Testis (tissue), 2 donors: ENCODE measurements at regions not wholly inside any gene's neighbourhood (a gene's known extent, or its start where the extent isn't known, plus 50 kb on each side); places are given as distances from the start of the nearest gene placed in this dataset.

ENCODE experiments used
- DNase-seq: peaks from one replicate; pipeline ENCODE4 v3.0.0-alpha.2; 2019
- H3K27ac ChIP-seq, 2 donors: fragments of 200-600 bp; sonication (generic); one replicate each; pipeline ENCODE4 v1.5.1; 2019
- H3K27me3 ChIP-seq: fragments of 200-600 bp; sonication (generic); one replicate; pipeline ENCODE4 v1.5.1; 2019
- H3K36me3 ChIP-seq: fragments of 200-600 bp; sonication (generic); one replicate; pipeline ENCODE4 v1.5.1; 2017; ENCODE audit warnings: low read depth; ENCODE audit errors: missing control alignments
- H3K4me1 ChIP-seq: fragments of 200-600 bp; sonication (generic); one replicate; pipeline ENCODE4 v1.5.1; 2019
- H3K4me3 ChIP-seq, 2 donors: fragments of 200-600 bp; sonication (generic); one replicate each; pipeline ENCODE4 v1.5.1; 2017 to 2019
- H3K9me3 ChIP-seq: fragments of 200-600 bp; sonication (generic); one replicate; pipeline ENCODE4 v1.5.1; 2017
- POLR2A ChIP-seq: fragments of 450-650 bp; IDR thresholded peaks from one replicate; pipeline ENCODE4 v1.6.1; 2017; ENCODE audit warnings: antibody characterized with exemption, mild to moderate bottlenecking, moderate library complexity
- WGBS, 2 donors: methylation state at CpG; one replicate each; pipeline ENCODE4 v1.1.5; 2018; 5-methylcytosine and 5-hydroxymethylcytosine counted together
- intact Hi-C: fragments of 100-400 bp; cut with DNase I; formaldehyde crosslinking; loops from one replicate; pipeline ENCODE4 v1.15.1; 2023; ENCODE audit warnings: low total_unique reads
- TF ChIP-seq, protein P1 (sequence below), 3 experiments: fragments of 450-650 bp in 2 of 3; fragments of 200-600 bp in 1 of 3; sonication (generic) in 1 of 3; IDR thresholded peaks; one replicate each; pipeline ENCODE4 v1.5.1; 2016 to 2019; ENCODE audit warnings: antibody characterized with exemption in 3 of 3, mild to moderate bottlenecking in 2 of 3, moderate library complexity in 1 of 3

DNA sequence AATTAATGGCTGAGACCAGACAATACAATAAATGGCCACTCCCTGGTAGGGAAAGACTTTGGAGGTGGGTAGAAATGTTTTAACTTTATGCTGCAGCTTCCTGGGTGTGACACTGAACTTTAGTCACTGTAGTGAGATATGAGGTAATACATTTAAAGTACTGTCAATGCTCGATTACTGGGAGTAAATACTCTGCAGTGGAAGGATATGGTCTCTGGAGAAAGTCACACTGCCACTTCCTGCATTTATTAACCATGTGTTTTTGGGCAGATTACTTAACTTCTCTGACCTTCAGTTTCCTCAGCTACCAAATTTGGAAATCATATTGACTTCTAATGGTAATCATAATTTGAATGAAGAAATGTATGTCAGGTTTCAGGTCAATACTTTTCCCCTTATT, 317.1 kb upstream of the TGFBR2 start:
- Histone ChIP-seq H3K4me3 (no peak overlapping the region), H3K36me3 (no peaks in the 10 kb centered on the region), H3K4me1 (peaks cover 9% of the 10 kb centered on the region), H3K27ac (no peak overlapping the region), H3K27me3 (no peaks in the 10 kb centered on the region), H3K9me3 (no peaks in the 10 kb centered on the region)
- no peak for TF ChIP-seq POLR2A
- TF ChIP-seq, protein P1, sequence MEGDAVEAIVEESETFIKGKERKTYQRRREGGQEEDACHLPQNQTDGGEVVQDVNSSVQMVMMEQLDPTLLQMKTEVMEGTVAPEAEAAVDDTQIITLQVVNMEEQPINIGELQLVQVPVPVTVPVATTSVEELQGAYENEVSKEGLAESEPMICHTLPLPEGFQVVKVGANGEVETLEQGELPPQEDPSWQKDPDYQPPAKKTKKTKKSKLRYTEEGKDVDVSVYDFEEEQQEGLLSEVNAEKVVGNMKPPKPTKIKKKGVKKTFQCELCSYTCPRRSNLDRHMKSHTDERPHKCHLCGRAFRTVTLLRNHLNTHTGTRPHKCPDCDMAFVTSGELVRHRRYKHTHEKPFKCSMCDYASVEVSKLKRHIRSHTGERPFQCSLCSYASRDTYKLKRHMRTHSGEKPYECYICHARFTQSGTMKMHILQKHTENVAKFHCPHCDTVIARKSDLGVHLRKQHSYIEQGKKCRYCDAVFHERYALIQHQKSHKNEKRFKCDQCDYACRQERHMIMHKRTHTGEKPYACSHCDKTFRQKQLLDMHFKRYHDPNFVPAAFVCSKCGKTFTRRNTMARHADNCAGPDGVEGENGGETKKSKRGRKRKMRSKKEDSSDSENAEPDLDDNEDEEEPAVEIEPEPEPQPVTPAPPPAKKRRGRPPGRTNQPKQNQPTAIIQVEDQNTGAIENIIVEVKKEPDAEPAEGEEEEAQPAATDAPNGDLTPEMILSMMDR (IDR thresholded peaks at IDR 0.05): no peak
- DNase-seq: no peak
- WGBS, 2 donors: 52 to 59% methylated on average over 1 of the region's 1 CpG
- intact Hi-C loops: no loop called here

GRCh38 chr3:30289766-30290165, 316.6 kb upstream of the TGFBR2 start:
- peaks cover 9% of the 10 kb centered on the region for H3K4me1 ChIP-seq
- intact Hi-C loops: no loop called here
- H3K9me3 ChIP-seq: no peaks in the 10 kb centered on the region
- H3K36me3 ChIP-seq: no peaks in the 10 kb centered on the region
- no peaks in the 10 kb centered on the region for H3K27me3 ChIP-seq
- 77 to 89% methylated on average over 1 of the region's 1 CpG for WGBS, 2 donors
- TF ChIP-seq, protein P1 (IDR thresholded peaks at IDR 0.05): no peak
- no peak for TF ChIP-seq POLR2A
- DNase-seq: no peak
- no peak overlapping the region for H3K27ac ChIP-seq
- H3K4me3 ChIP-seq: no peak overlapping the region

DNA sequence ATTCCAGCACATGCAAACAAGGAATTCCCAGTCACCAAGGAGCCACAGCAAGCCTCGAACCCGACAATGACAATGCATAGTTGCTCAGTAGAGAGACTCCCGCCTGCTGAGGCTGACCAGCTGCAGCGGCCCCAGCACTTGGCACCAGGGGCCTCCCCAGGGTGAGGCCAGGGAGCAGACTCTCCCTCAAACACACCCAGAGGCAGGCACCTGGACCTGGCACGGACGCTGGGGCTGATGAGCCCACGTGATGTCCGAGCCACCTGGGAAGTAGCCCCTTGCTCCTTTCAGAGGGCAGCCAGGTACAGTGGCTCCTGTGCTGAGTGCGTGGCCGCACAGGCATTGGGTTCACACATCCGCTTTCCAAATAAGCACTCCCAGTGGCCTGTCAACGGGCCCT, 315.9 kb upstream of the TGFBR2 start:
- TF ChIP-seq POLR2A: no peak
- TF ChIP-seq, protein P1 (IDR thresholded peaks at IDR 0.05): no peak
- Histone ChIP-seq H3K36me3 (no peaks in the 10 kb centered on the region), H3K27ac (no peak overlapping the region), H3K9me3 (no peaks in the 10 kb centered on the region), H3K4me3 (no peak overlapping the region), H3K27me3 (no peaks in the 10 kb centered on the region), H3K4me1 (peaks cover 9% of the 10 kb centered on the region)
- intact Hi-C loops: no loop called here
- 67 to 81% methylated on average over 7 to 12 of the region's 12 CpGs for WGBS, 2 donors
- no peak for DNase-seq

DNA sequence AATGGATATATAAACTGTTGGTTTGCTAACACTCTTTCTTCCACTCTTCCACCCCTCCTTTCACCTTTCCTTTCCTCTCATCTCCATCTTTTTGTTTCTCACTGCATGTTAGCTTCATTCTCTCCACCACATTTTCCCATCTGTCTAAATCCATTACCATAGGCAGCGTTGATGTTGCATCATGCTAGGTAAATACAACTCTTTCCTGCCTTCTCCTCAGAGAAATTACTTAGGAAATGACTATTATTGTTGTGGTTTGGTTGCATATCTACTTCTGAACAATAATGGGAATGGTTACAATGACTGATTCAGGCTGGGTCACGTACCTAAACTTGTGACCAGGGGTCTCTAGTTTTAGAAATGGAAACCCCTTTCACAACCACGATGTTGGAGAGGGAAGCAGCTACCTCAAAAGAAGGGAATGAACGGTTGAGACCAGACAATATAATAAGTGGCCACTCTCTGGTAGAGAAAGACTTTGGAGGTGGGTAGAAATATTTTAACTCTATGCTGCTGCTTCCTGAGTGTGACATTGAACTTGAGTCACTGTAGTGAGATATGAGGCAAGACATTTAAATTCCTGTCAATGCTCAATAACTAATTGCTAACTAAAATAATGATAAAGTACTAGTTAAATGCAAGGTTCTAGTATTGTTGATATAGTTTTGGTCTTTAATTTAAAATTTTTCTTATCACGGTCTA, 314.1 kb upstream of the TGFBR2 start:
- Histone ChIP-seq H3K4me3 (no peak overlapping the region), H3K9me3 (no peaks in the 10 kb centered on the region), H3K4me1 (peaks cover 9% of the 10 kb centered on the region), H3K27me3 (no peaks in the 10 kb centered on the region), H3K27ac (no peak overlapping the region), H3K36me3 (no peaks in the 10 kb centered on the region)
- no peak for DNase-seq
- intact Hi-C loops: no loop called here
- WGBS, 2 donors: 86 to 95% methylated on average over 5 of the region's 5 CpGs
- no peak for TF ChIP-seq POLR2A
- TF ChIP-seq, protein P1 (IDR thresholded peaks at IDR 0.05): no peak

DNA sequence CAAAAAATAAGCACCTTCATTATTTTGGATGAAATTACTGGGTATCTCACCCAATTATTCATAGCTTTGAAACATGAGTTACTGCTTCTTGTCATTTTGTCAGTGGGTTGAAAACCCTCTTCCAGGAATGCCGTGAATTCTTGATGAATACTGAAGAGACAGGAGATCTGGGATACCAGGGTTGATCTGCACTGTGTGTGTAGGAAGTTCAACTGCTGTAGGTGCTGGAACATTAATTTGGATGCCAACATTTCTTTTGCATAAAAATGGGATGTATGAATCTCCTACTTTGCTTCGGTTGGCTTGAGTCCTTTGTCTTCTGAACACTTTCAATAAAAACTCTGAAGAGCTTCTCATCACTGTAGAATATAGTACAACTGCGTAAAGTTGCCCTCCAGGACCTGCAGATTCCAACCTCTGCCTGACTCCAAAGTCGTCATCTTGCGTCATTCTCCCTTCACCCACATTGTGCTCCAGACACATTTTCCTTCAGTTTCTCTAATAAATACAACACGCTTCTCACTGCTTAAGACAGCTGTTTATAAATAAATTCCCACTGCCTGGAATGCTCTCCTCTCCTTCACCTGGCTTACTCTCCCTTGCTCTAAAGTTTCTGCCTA, 312.7 kb upstream of the TGFBR2 start:
- DNase-seq: no peak
- Histone ChIP-seq H3K36me3 (no peaks in the 10 kb centered on the region), H3K9me3 (no peaks in the 10 kb centered on the region), H3K4me3 (no peak overlapping the region), H3K27ac (no peak overlapping the region), H3K4me1 (peaks cover 9% of the 10 kb centered on the region), H3K27me3 (no peaks in the 10 kb centered on the region)
- intact Hi-C loops: no loop called here
- no peak for TF ChIP-seq POLR2A
- TF ChIP-seq, protein P1 (IDR thresholded peaks at IDR 0.05): no peak
- 78 to 80% methylated on average over 6 of the region's 6 CpGs for WGBS, 2 donors
